ENCODE measurements at regions not wholly inside any gene's neighbourhood (a gene's known extent, or its start where the extent isn't known, plus 50 kb on each side); places are given as distances from the start of the nearest gene placed in this dataset.

DNA sequence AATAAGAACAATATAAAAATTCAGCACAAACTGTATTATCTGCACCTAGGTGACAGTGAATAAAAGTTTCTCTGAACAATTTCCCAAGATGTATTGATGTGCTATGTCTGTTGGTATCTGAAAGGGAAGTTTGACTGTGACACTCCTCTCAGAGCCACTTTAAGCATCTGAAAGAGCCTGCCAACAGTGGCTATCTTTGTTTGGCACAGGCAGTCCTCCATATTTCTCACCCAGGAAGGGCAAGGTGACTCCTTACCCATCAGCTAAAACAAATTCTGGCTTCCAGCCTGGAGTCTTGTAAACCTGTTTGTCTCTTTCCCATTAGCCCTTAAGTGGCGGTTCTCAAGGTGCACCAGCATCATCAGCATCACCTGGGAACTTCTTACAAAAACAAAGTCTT is 122.4 kb upstream of the VGLL2 start:
- Histone ChIP-seq H3K9me3 (ENCODE audit: control insufficient read depth in 1 of 2, insufficient read depth in 1 of 2, low read length in 2 of 2) (peaks cover 0 to 4% of the 10 kb centered on the region in 2 experiments), H3K36me3 (ENCODE audit: insufficient read depth, low read length) (no peaks in the 10 kb centered on the region), H3K4me1 (ENCODE audit: insufficient read depth, low read length) (no peaks in the 10 kb centered on the region), H3K4me3 (ENCODE audit: low read length) (no peak overlapping the region), H3K27me3 (ENCODE audit: control insufficient read depth in 1 of 2, insufficient read depth in 2 of 2, low read length in 2 of 2) (no peaks in the 10 kb centered on the region), H3K27ac (ENCODE audit: low read depth in 1 of 2, low read length in 2 of 2) (no peak overlapping the region)
- Mint-ChIP-seq H3K27ac (no peak overlapping the region), H3K27me3 (no peaks in the 10 kb centered on the region), H3K4me3 (no peak overlapping the region), H3K9me3 (peaks cover 2% of the 10 kb centered on the region), H3K4me1 (ENCODE audit: low read depth) (no peaks in the 10 kb centered on the region), H3K36me3 (ENCODE audit: low read depth) (no peaks in the 10 kb centered on the region)
- ATAC-seq (ENCODE audit: poor library complexity) (no peak), DNase-seq (no peak)
- intact Hi-C loops (cut with DNase I, micrococcal nuclease), result no loop called here
- CTCF ChIA-PET, result no interaction called here
- TF ChIP-seq, protein P1, sequence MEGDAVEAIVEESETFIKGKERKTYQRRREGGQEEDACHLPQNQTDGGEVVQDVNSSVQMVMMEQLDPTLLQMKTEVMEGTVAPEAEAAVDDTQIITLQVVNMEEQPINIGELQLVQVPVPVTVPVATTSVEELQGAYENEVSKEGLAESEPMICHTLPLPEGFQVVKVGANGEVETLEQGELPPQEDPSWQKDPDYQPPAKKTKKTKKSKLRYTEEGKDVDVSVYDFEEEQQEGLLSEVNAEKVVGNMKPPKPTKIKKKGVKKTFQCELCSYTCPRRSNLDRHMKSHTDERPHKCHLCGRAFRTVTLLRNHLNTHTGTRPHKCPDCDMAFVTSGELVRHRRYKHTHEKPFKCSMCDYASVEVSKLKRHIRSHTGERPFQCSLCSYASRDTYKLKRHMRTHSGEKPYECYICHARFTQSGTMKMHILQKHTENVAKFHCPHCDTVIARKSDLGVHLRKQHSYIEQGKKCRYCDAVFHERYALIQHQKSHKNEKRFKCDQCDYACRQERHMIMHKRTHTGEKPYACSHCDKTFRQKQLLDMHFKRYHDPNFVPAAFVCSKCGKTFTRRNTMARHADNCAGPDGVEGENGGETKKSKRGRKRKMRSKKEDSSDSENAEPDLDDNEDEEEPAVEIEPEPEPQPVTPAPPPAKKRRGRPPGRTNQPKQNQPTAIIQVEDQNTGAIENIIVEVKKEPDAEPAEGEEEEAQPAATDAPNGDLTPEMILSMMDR (IDR thresholded peaks at IDR 0.05), result no peak
- POLR2A ChIA-PET, result no interaction called here

- H3K27ac ChIP-seq (ENCODE audit: low read depth in 1 of 2, low read length in 2 of 2), result no peak overlapping the region
- intact Hi-C loops (cut with DNase I, micrococcal nuclease), result no loop called here
- no peaks in the 10 kb centered on the region for H3K4me1 Mint-ChIP-seq (ENCODE audit: low read depth)
- DNase-seq (no peak), ATAC-seq (ENCODE audit: poor library complexity) (no peak)
- H3K36me3 Mint-ChIP-seq (ENCODE audit: low read depth), result no peaks in the 10 kb centered on the region
- ChIA-PET POLR2A (no interaction called here), CTCF (no interaction called here)
- peaks cover 0 to 4% of the 10 kb centered on the region in 2 experiments for H3K9me3 ChIP-seq (ENCODE audit: control insufficient read depth in 1 of 2, insufficient read depth in 1 of 2, low read length in 2 of 2)
- TF ChIP-seq, protein P1 (IDR thresholded peaks at IDR 0.05), result no peak
- H3K9me3 Mint-ChIP-seq, result peaks cover 2% of the 10 kb centered on the region
- no peak overlapping the region for H3K4me3 ChIP-seq (ENCODE audit: low read length)
- no peaks in the 10 kb centered on the region for H3K27me3 Mint-ChIP-seq
- H3K4me3 Mint-ChIP-seq, result no peak overlapping the region
- H3K27me3 ChIP-seq (ENCODE audit: control insufficient read depth in 1 of 2, insufficient read depth in 2 of 2, low read length in 2 of 2), result no peaks in the 10 kb centered on the region
- no peaks in the 10 kb centered on the region for H3K4me1 ChIP-seq (ENCODE audit: insufficient read depth, low read length)
- H3K27ac Mint-ChIP-seq, result no peak overlapping the region
- H3K36me3 ChIP-seq (ENCODE audit: insufficient read depth, low read length), result no peaks in the 10 kb centered on the region
Observed at GRCh38 chr6:117143647-117144046, 121.7 kb upstream of the VGLL2 start.

DNA sequence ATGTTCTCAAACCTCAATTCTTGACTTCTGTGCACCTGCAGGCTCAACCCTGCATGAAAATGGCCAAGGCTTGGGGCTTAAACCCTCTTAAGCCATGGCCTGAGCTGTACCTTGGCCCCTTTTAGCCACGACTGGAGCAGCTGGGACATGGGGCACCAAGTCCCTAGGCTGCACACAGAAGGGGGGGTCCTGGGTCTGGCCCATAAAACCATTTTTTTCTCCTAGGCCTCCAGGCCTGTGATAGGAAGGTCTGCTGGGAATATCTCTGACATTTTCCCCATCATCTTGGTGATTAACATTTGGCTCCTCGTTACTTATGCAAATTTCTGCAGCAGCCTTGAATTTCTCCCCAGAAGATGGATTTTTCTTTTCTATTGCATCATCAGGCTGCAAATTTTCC is 119.4 kb upstream of the VGLL2 start:
- ChIA-PET CTCF (no interaction called here), POLR2A (no interaction called here)
- ATAC-seq (ENCODE audit: poor library complexity) (no peak), DNase-seq (no peak)
- Histone ChIP-seq H3K27me3 (ENCODE audit: control insufficient read depth in 1 of 2, insufficient read depth in 2 of 2, low read length in 2 of 2) (no peaks in the 10 kb centered on the region), H3K9me3 (ENCODE audit: control insufficient read depth in 1 of 2, insufficient read depth in 1 of 2, low read length in 2 of 2) (peaks cover 0 to 8% of the 10 kb centered on the region in 2 experiments), H3K4me1 (ENCODE audit: insufficient read depth, low read length) (no peaks in the 10 kb centered on the region), H3K4me3 (ENCODE audit: low read length) (no peak overlapping the region), H3K36me3 (ENCODE audit: insufficient read depth, low read length) (no peaks in the 10 kb centered on the region), H3K27ac (ENCODE audit: low read depth in 1 of 2, low read length in 2 of 2) (no peak overlapping the region)
- no peak overlapping the region for H3K4me3 Mint-ChIP-seq
- intact Hi-C loops (cut with DNase I, micrococcal nuclease), result no loop called here
- no peaks in the 10 kb centered on the region for H3K4me1 Mint-ChIP-seq (ENCODE audit: low read depth)
- peaks cover 5% of the 10 kb centered on the region for H3K9me3 Mint-ChIP-seq
- TF ChIP-seq, protein P1 (IDR thresholded peaks at IDR 0.05), result no peak
- H3K36me3 Mint-ChIP-seq (ENCODE audit: low read depth), result no peaks in the 10 kb centered on the region
- H3K27me3 Mint-ChIP-seq, result no peaks in the 10 kb centered on the region
- no peak overlapping the region for H3K27ac Mint-ChIP-seq
